ENCODE measurements at regions not wholly inside any gene's neighbourhood (a gene's known extent, or its start where the extent isn't known, plus 50 kb on each side); places are given as distances from the start of the nearest gene placed in this dataset.

GRCh38 chr2:117169036-117169765 is 645.3 kb upstream of the DDX18 start:
- no peaks in the 10 kb centered on the region for H3K9me3 ChIP-seq (ENCODE audit: low read depth)
- H3K4me3 Mint-ChIP-seq: no peak overlapping the region
- no peak for TF ChIP-seq CTCF (IDR thresholded peaks at IDR 0.05)
- no peak for TF ChIP-seq EZH2phosphoT487 (IDR thresholded peaks at IDR 0.05)
- TF ChIP-seq EZH2 (IDR thresholded peaks at IDR 0.05): no peak
- H3K79me2 ChIP-seq (ENCODE audit: low read depth): no peaks in the 10 kb centered on the region
- H4K20me1 ChIP-seq (ENCODE audit: low read depth): no peaks in the 10 kb centered on the region
- H3F3A ChIP-seq (ENCODE audit: low read depth): no peaks in the 10 kb centered on the region
- no peaks in the 10 kb centered on the region for H3K27me3 Mint-ChIP-seq (ENCODE audit: insufficient read depth, low read depth)
- peaks cover 29% of the 10 kb centered on the region for H3K9me3 Mint-ChIP-seq
- no peaks in the 10 kb centered on the region for H3K27me3 ChIP-seq
- no peaks in the 10 kb centered on the region for H3K36me3 ChIP-seq
- no peaks in the 10 kb centered on the region for H3K4me1 ChIP-seq
- no peak overlapping the region for H3K4me2 ChIP-seq
- H3K27ac ChIP-seq: no peak overlapping the region
- no peak for DNase-seq (ENCODE audit: low spot score)
- H3K9ac ChIP-seq: no peak overlapping the region
- no peak overlapping the region for H3K27ac Mint-ChIP-seq
- H3K4me1 Mint-ChIP-seq: no peaks in the 10 kb centered on the region
- no peak overlapping the region for H3K4me3 ChIP-seq
- H2AFZ ChIP-seq (replicated peaks): no peak overlapping the region
- H3K36me3 Mint-ChIP-seq: peaks cover 3% of the 10 kb centered on the region

- Mint-ChIP-seq H3K4me1 (no peaks in the 10 kb centered on the region), H3K36me3 (peaks cover 3% of the 10 kb centered on the region), H3K27ac (no peak overlapping the region), H3K9me3 (peaks cover 29% of the 10 kb centered on the region), H3K27me3 (ENCODE audit: insufficient read depth, low read depth) (no peaks in the 10 kb centered on the region), H3K4me3 (no peak overlapping the region)
- Histone ChIP-seq H3K36me3 (no peaks in the 10 kb centered on the region), H3K4me1 (no peaks in the 10 kb centered on the region), H4K20me1 (ENCODE audit: low read depth) (no peaks in the 10 kb centered on the region), H3K27me3 (no peaks in the 10 kb centered on the region), H3K9ac (no peak overlapping the region), H3K79me2 (ENCODE audit: low read depth) (no peaks in the 10 kb centered on the region), H3K27ac (no peak overlapping the region), H3K9me3 (ENCODE audit: low read depth) (no peaks in the 10 kb centered on the region), H3F3A (ENCODE audit: low read depth) (no peaks in the 10 kb centered on the region), H2AFZ (replicated peaks) (no peak overlapping the region), H3K4me2 (no peak overlapping the region), H3K4me3 (no peak overlapping the region)
- no peak for DNase-seq (ENCODE audit: low spot score)
- TF ChIP-seq EZH2phosphoT487 (IDR thresholded peaks at IDR 0.05): no peak
- no peak for TF ChIP-seq EZH2 (IDR thresholded peaks at IDR 0.05)
- TF ChIP-seq CTCF (IDR thresholded peaks at IDR 0.05): no peak
Observed at GRCh38 chr2:117170897-117171296, 643.6 kb upstream of the DDX18 start.

- Histone ChIP-seq H3K27ac (no peak overlapping the region), H3K4me1 (no peaks in the 10 kb centered on the region), H2AFZ (replicated peaks) (no peak overlapping the region), H3K4me2 (no peak overlapping the region), H3K9ac (no peak overlapping the region), H3K27me3 (no peaks in the 10 kb centered on the region), H3K4me3 (no peak overlapping the region), H3K36me3 (no peaks in the 10 kb centered on the region), H3K79me2 (ENCODE audit: low read depth) (no peaks in the 10 kb centered on the region), H3K9me3 (ENCODE audit: low read depth) (no peaks in the 10 kb centered on the region), H4K20me1 (ENCODE audit: low read depth) (no peaks in the 10 kb centered on the region), H3F3A (ENCODE audit: low read depth) (no peaks in the 10 kb centered on the region)
- H3K4me1 Mint-ChIP-seq: no peaks in the 10 kb centered on the region
- no peaks in the 10 kb centered on the region for H3K27me3 Mint-ChIP-seq (ENCODE audit: insufficient read depth, low read depth)
- no peak overlapping the region for H3K4me3 Mint-ChIP-seq
- TF ChIP-seq EZH2 (IDR thresholded peaks at IDR 0.05): no peak
- TF ChIP-seq EZH2phosphoT487 (IDR thresholded peaks at IDR 0.05): no peak
- no peak for TF ChIP-seq CTCF (IDR thresholded peaks at IDR 0.05)
- no peak overlapping the region for H3K27ac Mint-ChIP-seq
- no peaks in the 10 kb centered on the region for H3K9me3 Mint-ChIP-seq
- DNase-seq (ENCODE audit: low spot score): no peak
- H3K36me3 Mint-ChIP-seq: no peaks in the 10 kb centered on the region
Observed at GRCh38 chr2:117179405-117179804, 635.1 kb upstream of the DDX18 start.

Measured in neural progenitor cell (in vitro differentiated cells).